Upper lobe of right lung (tissue), 1 donor: ENCODE measurements at regions not wholly inside any gene's neighbourhood (a gene's known extent, or its start where the extent isn't known, plus 50 kb on each side); places are given as distances from the start of the nearest gene placed in this dataset.
A peak's percentile ranks its signal among the peaks of the same experiment; 100 is the strongest.

Source experiments
- ATAC-seq: fragments of 200-7000 bp; cut with Tn5 transposase; one replicate; pipeline ENCODE4 v1.9.1; 2020; ENCODE audit warnings: mild to moderate bottlenecking, moderate library complexity
- DNase-seq: peaks from one replicate; pipeline ENCODE4 v3.0.0-alpha.2; 2020
- H3K27ac ChIP-seq: fragments of 200-600 bp; one replicate; pipeline ENCODE4 v1.8.0; 2022
- H3K27me3 ChIP-seq: fragments of 200-600 bp; one replicate; pipeline ENCODE4 v1.8.0; 2022; ENCODE audit warnings: mild to moderate bottlenecking
- H3K36me3 ChIP-seq: fragments of 200-600 bp; one replicate; pipeline ENCODE4 v1.8.0; 2022
- H3K4me1 ChIP-seq: fragments of 200-600 bp; one replicate; pipeline ENCODE4 v1.8.0; 2022
- H3K4me3 ChIP-seq: fragments of 200-600 bp; one replicate; pipeline ENCODE4 v1.8.0; 2022; ENCODE audit warnings: mild to moderate bottlenecking
- H3K9me3 ChIP-seq: fragments of 200-600 bp; one replicate; pipeline ENCODE4 v1.8.0; 2022
- CTCF ChIP-seq: fragments of 200-600 bp; IDR thresholded peaks from one replicate; pipeline ENCODE4 v1.8.0; 2022; ENCODE audit warnings: antibody characterized with exemption
- intact Hi-C: fragments of 100-400 bp; cut with DNase I; formaldehyde crosslinking; loops from one replicate; pipeline ENCODE4 v1.11.0; 2022
- donor health status: DM: no; HTN: yes; CAD: no; lungs with severe emphysema.

DNA sequence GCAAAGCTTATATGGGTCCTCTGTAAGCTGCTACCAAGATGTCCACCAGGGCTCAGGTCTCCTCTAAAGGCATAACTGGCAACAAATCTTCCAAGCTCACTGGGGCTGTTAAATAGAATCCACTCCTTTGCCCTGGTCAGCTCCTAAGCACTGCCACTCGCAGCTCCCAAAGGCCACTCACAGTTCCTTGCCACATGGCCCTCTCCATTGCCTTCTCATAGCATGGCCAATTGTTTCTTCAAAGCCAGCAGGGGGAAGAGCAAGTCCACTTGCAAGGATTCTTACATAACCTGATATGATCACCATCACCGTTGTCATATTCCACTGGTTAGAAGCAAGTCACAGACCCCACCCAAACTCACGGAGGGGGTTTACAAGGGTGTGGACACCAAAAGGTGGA is 199.5 kb downstream of the SUCLA2 start:
- DNase-seq (no peak), ATAC-seq (no peak)
- no peaks in the 10 kb centered on the region for H3K9me3 ChIP-seq
- no peak overlapping the region for H3K4me3 ChIP-seq
- H3K4me1 ChIP-seq: no peaks in the 10 kb centered on the region
- TF ChIP-seq CTCF: no peak
- H3K36me3 ChIP-seq: no peaks in the 10 kb centered on the region
- H3K27me3 ChIP-seq: no peaks in the 10 kb centered on the region
- intact Hi-C loops: no loop called here
- no peak overlapping the region for H3K27ac ChIP-seq

DNA sequence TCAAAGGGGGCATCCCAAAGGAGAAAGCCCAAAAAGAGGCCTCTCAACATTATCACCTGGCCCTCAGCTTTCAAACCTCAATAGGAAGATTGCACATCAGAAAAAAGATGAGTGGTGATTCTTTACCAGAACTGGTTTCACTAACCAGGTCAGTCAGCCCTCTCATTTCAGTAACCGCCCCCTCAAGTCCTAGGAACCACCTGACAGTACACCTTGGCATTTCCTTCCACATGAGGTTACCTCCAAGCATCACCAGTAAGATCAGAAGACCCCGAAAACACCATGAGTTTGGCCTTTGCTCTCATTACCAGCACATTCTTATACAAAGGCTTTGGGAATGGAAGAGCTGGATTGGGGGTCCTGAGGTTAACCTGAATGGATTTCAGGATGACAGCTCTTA is 200.5 kb downstream of the SUCLA2 start:
- intact Hi-C loops: no loop called here
- DNase-seq (no peak), ATAC-seq (no peak)
- no peak for TF ChIP-seq CTCF
- H3K36me3 ChIP-seq: no peaks in the 10 kb centered on the region
- no peaks in the 10 kb centered on the region for H3K4me1 ChIP-seq
- H3K4me3 ChIP-seq: no peak overlapping the region
- no peaks in the 10 kb centered on the region for H3K27me3 ChIP-seq
- H3K27ac ChIP-seq: no peak overlapping the region
- no peaks in the 10 kb centered on the region for H3K9me3 ChIP-seq

DNA sequence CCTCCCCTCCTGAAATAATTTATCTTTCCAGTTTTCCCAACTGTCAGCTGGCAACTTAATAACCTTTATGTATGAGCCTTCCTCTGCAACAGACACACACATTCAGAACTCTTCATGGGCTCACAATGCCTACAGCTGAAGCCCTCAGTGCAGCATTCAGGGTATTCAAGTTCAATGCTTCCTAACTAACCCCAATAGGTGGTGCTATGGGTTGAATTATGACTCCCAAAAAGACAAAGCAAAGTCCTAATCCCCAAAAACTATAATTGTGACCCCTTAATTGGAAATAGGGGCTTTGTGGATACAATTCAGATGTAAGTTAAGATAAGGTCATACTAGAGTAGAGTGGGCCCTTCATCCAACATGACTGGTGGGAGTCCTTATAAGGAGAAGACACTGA is 202.2 kb downstream of the SUCLA2 start:
- no peak for ATAC-seq

GRCh38 chr13:47798194-47798593 is 202.9 kb downstream of the SUCLA2 start:
- no peak for ATAC-seq
- DNase-seq: no peak
- no peak for TF ChIP-seq CTCF

More for the DNA sequence above, 202.2 kb downstream of the SUCLA2 start:
- intact Hi-C loops: no loop called here
- Histone ChIP-seq H3K27me3 (no peaks in the 10 kb centered on the region), H3K36me3 (no peaks in the 10 kb centered on the region), H3K4me3 (no peak overlapping the region), H3K4me1 (no peaks in the 10 kb centered on the region), H3K27ac (no peak overlapping the region), H3K9me3 (no peaks in the 10 kb centered on the region)
- no peak for DNase-seq
- TF ChIP-seq CTCF: no peak

DNA sequence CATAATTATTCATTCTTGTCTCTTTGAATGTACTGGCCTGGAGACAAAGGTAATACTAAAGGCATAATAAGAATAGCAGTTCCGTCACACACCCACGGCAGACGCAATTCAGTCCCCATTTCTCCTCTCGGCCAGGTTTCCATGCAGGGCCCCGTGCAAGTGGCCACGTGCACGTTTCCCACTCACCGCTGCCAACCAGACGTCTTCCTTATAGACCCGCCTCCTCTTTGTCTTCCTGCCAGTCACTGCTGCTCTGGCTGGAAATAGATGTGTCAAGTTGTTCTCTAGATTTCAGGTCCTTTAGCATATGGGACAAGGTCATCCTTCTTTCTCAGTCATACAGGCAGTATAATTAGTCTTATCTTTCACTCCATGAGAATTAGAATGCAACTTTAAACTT is 204.3 kb downstream of the SUCLA2 start:
- Histone ChIP-seq H3K9me3 (no peaks in the 10 kb centered on the region), H3K4me1 (no peaks in the 10 kb centered on the region), H3K36me3 (no peaks in the 10 kb centered on the region), H3K27me3 (no peaks in the 10 kb centered on the region), H3K4me3 (no peak overlapping the region), H3K27ac (no peak overlapping the region)
- ATAC-seq (no peak), DNase-seq (no peak)
- intact Hi-C loops: no loop called here
- no peak for TF ChIP-seq CTCF

More at GRCh38 chr13:47798194-47798593, 202.9 kb downstream of the SUCLA2 start:
- Histone ChIP-seq H3K9me3 (no peaks in the 10 kb centered on the region), H3K36me3 (no peaks in the 10 kb centered on the region), H3K27ac (no peak overlapping the region), H3K27me3 (no peaks in the 10 kb centered on the region), H3K4me3 (no peak overlapping the region), H3K4me1 (no peaks in the 10 kb centered on the region)
- intact Hi-C loops: no loop called here

- H3K27me3 ChIP-seq: no peaks in the 10 kb centered on the region
- intact Hi-C loops: no loop called here
- TF ChIP-seq CTCF: peak; percentile 25
- DNase-seq: no peak
- no peaks in the 10 kb centered on the region for H3K4me1 ChIP-seq
- H3K27ac ChIP-seq: no peak overlapping the region
- no peaks in the 10 kb centered on the region for H3K36me3 ChIP-seq
- H3K4me3 ChIP-seq: no peak overlapping the region
- H3K9me3 ChIP-seq: no peaks in the 10 kb centered on the region
- ATAC-seq: no peak
Observed at GRCh38 chr13:47794963-47795362, 206.1 kb downstream of the SUCLA2 start.
